ENCODE measurements at regions not wholly inside any gene's neighbourhood (a gene's known extent, or its start where the extent isn't known, plus 50 kb on each side); places are given as distances from the start of the nearest gene placed in this dataset.

- ChIA-PET CTCF (no interaction called here), RAD21 (ENCODE audit: low non-redundant PET in 1 of 2, low total read pairs in 2 of 2, uncharacterized antibody in 2 of 2, unreplicated experiment in 2 of 2) (no interaction called here), POLR2A (no interaction called here)
- no peak for DNase-seq (ENCODE audit: low read depth, low spot score)
- no peak overlapping the region for H2AFZ ChIP-seq (ENCODE audit: low read depth, low read length, poor library complexity, severe bottlenecking)
- H4K20me1 ChIP-seq (ENCODE audit: insufficient read depth), result no peaks in the 10 kb centered on the region
- H3K4me2 ChIP-seq (ENCODE audit: low read length), result no peak overlapping the region
- H3K4me1 ChIP-seq (ENCODE audit: control insufficient read depth in 1 of 2, insufficient read depth in 2 of 2, low read length in 2 of 2), result no peaks in the 10 kb centered on the region
- no peak overlapping the region for H3K4me3 ChIP-seq (replicated peaks in 1 of 2; ENCODE audit: low read depth in 1 of 2, low read length in 2 of 2)
- H3K36me3 ChIP-seq (ENCODE audit: control insufficient read depth in 1 of 2, insufficient read depth in 2 of 2, low read length in 2 of 2), result no peaks in the 10 kb centered on the region
- BruUV-seq (replicated peaks), result no TSS peak
- H3K27ac ChIP-seq (ENCODE audit: low read depth, low read length), result no peak overlapping the region
- no peaks in the 10 kb centered on the region for H3K9me2 ChIP-seq (ENCODE audit: insufficient read depth)
- H3K27me3 ChIP-seq (ENCODE audit: insufficient read depth, low read length), result no peaks in the 10 kb centered on the region
- no peak for ATAC-seq
- intact Hi-C loops (cut with micrococcal nuclease), result no loop called here
- no peaks in the 10 kb centered on the region for H3K9me3 ChIP-seq (ENCODE audit: control insufficient read depth in 1 of 2, insufficient read depth in 1 of 2, low read depth in 1 of 2, low read length in 2 of 2)
- H3K9ac ChIP-seq (ENCODE audit: low read length), result no peak overlapping the region
- no peak for TF ChIP-seq CEBPB (IDR thresholded peaks at IDR 0.05; ENCODE audit: low read depth)
- no peak for TF ChIP-seq JUND (IDR thresholded peaks at IDR 0.05)
- no peak for TF ChIP-seq MAX (IDR thresholded peaks at IDR 0.05)
- TF ChIP-seq REST (IDR thresholded peaks at IDR 0.05; ENCODE audit: low read depth), result no peak
- H3K79me2 ChIP-seq (ENCODE audit: insufficient read depth, low read length), result no peaks in the 10 kb centered on the region
These were observed 198.9 kb upstream of the LPP start for GRCh38 chr3:187954873-187955586.

- TF ChIP-seq REST (IDR thresholded peaks at IDR 0.05; ENCODE audit: low read depth), result no peak
- TF ChIP-seq SP1 (IDR thresholded peaks at IDR 0.05; ENCODE audit: low read depth), result no peak
- no peak for TF ChIP-seq ZFX (IDR thresholded peaks at IDR 0.05)
- no peak for TF ChIP-seq JUND (IDR thresholded peaks at IDR 0.05)
- TF ChIP-seq CEBPB (IDR thresholded peaks at IDR 0.05; ENCODE audit: low read depth), result no peak
- RAD21 ChIA-PET (ENCODE audit: low non-redundant PET in 1 of 2, low total read pairs in 2 of 2, uncharacterized antibody in 2 of 2, unreplicated experiment in 2 of 2), result no interaction called here
- H3K27ac ChIP-seq (ENCODE audit: low read depth, low read length), result no peak overlapping the region
- no peaks in the 10 kb centered on the region for H3K4me1 ChIP-seq (ENCODE audit: control insufficient read depth in 1 of 2, insufficient read depth in 2 of 2, low read length in 2 of 2)
- no peaks in the 10 kb centered on the region for H3K9me2 ChIP-seq (ENCODE audit: insufficient read depth)
- no peaks in the 10 kb centered on the region for H3K27me3 ChIP-seq (ENCODE audit: insufficient read depth, low read length)
- POLR2A ChIA-PET, result no interaction called here
- no peak for ATAC-seq
- intact Hi-C loops (cut with micrococcal nuclease), result no loop called here
- no peak overlapping the region for H3K4me2 ChIP-seq (ENCODE audit: low read length)
- CTCF ChIA-PET, result no interaction called here
- BruUV-seq (replicated peaks), result no TSS peak
- H3K9ac ChIP-seq (ENCODE audit: low read length), result no peak overlapping the region
- no peaks in the 10 kb centered on the region for H4K20me1 ChIP-seq (ENCODE audit: insufficient read depth)
- no peaks in the 10 kb centered on the region for H3K36me3 ChIP-seq (ENCODE audit: control insufficient read depth in 1 of 2, insufficient read depth in 2 of 2, low read length in 2 of 2)
- H2AFZ ChIP-seq (ENCODE audit: low read depth, low read length, poor library complexity, severe bottlenecking), result no peak overlapping the region
- no peak for DNase-seq (ENCODE audit: low read depth, low spot score)
- no peak overlapping the region for H3K4me3 ChIP-seq (replicated peaks in 1 of 2; ENCODE audit: low read depth in 1 of 2, low read length in 2 of 2)
- no peaks in the 10 kb centered on the region for H3K79me2 ChIP-seq (ENCODE audit: insufficient read depth, low read length)
- no peaks in the 10 kb centered on the region for H3K9me3 ChIP-seq (ENCODE audit: control insufficient read depth in 1 of 2, insufficient read depth in 1 of 2, low read depth in 1 of 2, low read length in 2 of 2)
These were observed 198.4 kb upstream of the LPP start for GRCh38 chr3:187955587-187955952.

All from HCT116 (cell line).